ENCODE measurements at regions not wholly inside any gene's neighbourhood (a gene's known extent, or its start where the extent isn't known, plus 50 kb on each side); places are given as distances from the start of the nearest gene placed in this dataset.

DNA sequence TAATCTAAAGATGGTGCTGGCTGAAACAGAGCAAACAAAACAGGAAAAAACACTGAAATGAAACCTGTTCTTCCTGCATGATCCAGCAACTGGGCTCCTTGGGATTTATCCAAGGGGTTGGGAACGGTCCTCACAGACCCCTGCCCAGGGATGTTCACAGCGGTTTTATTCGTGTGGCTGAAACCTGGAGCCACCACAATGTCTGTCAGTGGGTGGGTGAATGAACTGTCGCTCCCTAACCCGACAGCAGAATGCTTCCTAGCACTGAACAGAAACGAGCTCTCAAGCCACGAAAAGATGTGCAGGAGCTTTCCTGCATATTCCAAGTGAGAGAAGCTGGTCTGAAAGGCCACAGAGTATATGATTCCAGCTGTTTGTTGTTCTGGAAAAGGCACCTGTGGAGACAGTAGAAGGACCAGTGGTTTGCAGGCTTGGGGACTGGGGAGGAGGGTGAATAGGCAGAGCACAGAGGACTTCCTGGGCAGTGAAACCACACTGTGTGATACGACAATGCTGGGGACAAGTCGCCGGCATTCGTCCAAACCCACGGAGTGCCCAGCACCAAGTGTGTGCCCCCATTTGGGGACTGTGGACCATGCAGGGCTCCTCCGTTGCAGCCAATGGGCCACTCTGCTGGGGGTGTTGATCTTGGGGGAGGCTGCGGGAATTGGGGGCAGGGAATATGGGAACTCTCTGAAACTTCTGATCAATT, 73.9 kb downstream of the TEX29 start:
- no peak for DNase-seq

DNA sequence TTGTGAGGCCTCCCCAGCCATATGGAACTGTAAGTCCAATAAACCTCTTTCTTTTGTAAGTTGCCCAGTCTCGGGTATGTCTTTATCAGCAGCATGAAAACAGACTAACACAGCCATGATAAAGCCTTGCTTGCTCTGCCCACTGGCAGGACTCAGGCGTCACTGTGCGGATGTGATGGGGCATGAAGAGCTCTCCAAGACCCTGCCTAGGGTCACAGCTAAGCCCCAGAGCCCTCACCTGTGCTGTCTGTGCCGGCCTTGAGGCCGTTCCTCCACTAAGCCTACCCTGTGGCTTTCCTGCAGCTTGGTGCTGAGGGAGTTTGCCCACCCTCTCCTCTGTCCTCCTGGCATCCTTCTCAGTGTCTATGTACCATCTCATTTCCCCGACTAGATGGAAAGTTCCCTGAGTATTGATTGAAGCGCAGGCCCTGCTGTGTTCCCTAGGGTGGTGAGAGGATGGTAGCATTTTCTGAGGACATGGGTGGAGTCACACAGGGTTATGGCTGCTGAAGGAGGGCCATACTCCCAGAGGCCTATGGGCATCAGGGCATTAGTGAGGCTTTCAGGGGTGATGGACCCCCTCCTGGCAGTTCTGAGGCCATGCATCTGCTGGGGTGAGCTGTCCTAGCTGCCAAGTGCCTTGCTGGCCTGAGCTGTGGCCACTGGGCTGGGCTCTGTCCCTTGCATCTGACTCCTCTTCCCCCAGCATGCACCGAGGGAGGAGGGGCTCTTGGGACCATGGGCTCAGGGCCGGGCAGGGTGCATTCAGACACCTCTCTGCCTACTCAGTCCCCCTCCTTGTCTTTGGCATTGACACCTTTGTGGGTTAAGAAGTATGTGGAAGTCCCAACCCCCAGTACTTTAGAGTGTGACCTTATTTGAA, 75.3 kb downstream of the TEX29 start:
- DNase-seq = no peak

DNA sequence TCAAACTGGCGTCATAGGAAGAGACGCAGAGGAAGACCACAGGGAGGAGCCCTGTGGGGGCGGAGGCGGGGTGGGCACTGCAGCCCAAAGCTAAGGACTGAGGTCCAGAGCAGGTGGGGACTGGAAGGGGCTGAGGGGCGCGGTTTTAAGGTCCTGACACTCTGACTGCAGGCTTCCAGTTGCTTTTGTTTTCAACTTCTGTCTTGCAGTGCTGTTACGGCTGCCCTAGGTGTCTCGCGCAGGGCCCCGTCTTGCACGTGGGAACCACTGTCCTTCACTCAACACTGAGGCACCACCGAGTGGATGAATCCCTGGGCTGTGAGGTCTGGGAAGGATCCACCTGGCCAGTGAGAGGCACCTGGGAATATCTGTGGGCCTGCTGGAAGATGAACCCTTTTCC, 76.0 kb downstream of the TEX29 start:
- no peak for DNase-seq

DNA sequence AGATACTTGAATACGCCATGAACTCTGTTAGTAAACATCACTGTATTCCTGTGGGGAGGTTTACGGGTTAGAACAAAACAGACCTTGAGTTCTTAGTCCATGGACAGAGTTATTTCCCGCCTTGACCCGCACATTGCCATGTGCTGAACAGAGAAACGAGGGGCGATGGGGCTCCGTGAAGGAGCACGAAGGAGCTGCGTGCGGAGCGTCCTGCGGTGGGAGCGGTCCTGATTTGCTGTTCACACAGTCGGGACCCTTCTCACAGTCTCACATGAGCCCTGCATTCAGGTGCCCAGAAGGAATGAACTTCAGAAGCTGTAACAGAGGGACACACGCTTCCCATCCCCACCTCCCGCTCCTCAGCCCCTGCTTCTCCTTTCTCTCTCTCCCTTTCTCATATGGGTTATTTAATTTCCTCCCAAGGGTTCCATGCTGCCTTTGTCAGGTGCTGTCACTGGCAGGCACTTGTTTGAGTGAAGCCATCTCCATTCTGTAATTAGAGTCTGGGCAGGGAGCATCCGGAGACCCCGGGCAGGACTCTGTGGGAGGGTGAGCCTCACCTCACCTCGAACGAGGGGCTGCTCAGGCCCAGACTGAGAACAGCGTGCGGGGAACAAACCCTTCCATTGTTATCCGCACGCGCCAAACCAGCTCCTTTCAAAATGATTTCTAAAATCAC, 76.9 kb downstream of the TEX29 start:
- no peak for DNase-seq

DNA sequence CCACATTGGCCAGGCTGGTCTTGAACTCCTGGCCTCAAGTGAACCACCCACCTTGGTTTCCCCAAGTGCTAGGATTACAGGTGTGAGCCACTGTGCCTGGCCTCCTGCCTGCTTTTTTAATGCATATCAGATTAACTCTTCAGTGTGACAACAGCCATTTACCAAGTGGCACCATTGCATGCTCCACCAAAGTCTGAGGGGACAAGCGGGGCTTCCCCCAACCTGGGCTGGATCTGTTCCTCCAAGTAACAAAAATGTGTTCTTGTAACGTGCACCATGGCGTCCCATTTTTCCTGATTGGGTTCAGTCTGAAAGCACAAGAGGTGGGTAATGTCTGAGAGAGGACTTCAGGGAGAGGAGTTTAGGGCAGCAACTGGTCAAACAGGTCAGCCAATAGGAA, 77.8 kb downstream of the TEX29 start:
- no peak for DNase-seq

DNA sequence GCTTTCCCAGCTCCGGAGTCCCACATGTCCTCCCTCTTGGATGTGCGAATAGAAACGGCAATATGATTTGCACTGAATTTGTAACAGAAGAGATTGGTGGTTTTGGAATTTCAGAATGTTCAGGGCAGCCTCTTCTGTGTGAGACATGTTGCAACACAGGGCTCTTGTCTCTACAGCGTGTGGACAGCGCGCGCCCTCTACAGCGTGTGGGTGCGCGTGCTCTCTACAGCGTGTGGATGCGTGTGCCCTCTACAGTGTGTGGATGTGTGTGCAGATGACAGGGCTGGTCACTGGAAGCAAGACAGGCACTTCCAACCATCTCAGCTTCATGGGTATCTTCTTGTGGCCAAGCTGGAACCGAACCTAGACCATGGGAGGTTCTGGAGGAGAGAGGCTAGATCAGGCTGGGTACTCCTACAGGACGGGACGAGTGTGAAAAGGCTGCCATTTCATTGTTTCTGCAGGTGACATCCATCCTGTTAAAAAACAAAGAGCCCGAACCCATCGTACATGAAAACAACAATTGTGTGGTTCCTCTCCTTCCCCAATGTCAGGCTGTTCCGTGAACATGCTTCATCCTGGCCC, 78.4 kb downstream of the TEX29 start:
- no peak for DNase-seq

DNA sequence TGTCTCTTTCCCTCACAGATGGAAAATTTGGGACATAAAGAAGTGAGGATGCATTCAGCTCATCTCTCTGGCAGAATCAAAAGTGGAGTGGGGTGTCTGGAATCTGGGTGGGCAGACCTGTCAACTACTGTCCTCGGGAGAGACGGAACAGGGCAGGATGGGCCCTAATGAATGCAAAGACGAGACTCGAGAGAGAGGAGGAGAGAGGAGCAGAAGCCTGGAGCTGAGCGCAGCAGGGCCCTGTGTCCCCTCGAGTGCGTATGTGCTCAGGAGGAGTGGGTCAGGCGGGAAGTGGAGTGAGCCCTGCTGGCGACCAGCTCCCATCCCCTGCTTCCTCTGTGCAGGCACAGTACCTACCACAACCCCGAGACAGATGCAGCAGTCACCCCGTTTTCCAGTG, 78.9 kb downstream of the TEX29 start:
- no peak for DNase-seq

DNA sequence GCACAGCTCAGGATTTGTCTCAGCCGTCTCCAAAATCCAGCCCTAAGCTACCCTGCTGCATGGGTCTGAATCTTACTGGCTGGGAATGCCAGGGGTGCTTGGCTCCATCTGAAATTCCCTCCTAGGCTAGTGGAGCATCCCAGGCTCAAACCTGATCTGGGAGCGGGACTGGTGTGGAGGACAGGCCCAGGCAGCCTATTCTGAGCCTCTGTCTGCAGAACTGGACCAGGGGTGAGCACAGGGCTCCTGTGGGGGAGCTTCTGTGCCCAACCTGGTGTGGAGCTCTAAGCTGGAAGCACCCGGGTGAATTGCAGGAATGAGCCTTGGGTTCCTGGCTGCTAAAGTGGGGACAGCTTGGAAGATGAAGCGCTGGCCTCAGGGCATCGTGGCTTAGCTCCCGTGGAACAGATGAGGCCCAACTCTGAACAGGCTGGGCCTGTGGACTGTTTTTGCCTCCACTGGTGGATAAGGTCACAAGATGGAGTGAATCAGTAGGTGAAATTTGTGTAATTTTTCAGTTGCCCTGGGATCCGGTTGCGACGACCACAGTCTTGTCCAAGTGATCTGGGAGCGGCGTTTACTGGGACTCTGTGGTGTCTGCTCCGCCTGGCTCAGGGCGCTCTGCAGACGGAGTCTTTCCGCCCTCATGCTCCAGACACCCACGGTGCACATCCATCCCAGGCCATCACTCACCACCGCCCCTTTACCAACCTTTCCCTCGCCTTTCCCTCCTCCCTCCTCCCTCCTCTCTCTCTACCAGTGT, 79.5 kb downstream of the TEX29 start:
- DNase-seq = no peak

DNA sequence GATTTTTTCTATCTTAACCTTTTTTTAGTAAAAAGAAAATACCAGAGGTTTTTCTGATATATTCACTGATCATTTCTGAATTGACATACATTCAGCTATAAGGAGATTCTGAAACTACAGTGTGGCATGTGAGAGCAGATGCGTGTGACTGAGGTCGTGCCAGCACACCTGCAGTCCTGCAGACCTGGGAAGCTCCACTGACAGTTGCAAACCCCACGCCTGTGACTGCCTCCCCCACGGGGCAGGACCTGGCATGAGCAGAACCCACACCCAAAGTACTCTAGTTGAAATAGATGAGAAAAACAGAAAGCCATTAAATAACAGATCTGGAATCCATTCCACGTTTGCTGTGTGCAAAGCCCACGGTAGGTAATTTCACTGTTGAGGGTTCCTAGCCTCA, 80.7 kb downstream of the TEX29 start:
- DNase-seq = no peak

DNA sequence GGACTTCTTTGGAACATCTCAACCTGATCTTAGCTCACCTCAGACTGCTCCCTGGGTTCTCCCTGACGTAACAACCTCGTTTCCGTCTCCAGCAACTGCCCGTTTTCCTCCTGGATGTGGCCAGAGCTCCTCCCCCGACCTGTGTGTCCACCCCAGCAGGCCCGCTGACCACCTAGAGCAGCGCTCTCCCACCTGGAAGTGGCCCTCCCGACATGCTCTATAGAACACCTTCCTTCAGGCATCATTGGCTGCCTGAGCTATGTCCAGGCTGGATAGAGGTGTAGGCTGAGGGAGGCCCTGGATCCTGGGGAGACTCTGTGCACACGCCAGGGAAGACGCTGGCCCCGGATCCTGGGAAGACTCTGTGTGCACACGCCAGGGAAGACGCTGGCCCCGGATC, 81.3 kb downstream of the TEX29 start:
- no peak for DNase-seq

DNA sequence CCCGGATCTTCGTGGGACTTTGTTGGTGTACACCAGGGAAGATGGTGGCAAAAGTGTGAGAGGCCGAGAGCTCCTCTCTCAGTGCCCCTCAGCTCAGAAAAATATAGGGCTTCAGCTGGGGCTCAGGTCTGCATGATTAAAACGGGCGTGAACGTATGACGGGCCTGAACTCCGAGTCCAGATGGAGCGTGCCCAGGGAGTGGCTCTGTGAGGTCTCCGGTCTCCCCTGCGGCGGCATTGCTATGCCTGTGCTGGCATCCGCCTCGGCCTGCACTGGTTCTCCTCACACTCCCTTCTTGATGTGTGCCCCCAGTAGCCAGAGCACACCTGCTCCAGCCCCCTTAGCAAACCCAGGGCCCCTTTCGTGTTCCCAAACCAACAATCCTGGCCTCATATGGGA, 82.0 kb downstream of the TEX29 start:
- no peak for DNase-seq

DNA sequence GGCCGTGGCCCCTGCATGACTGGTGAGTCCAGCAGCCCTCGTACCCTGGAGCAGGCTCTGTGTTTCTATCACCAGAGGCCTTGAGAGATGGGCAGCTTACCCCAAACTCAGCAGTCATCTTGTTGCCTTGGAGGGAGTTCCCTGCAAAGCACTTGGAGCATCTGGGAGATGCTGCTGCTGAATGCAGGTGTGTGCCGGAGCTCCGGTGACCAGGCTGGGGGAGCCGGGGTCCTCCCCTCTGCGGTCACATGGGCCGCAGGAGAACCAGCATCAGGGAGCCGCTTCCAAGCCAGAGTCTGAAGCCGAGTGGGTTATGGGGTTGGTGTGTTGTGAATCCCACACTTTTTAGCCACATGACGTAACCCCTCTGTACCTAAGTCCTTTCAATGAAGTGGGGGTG, 82.8 kb downstream of the TEX29 start:
- DNase-seq = no peak

DNA sequence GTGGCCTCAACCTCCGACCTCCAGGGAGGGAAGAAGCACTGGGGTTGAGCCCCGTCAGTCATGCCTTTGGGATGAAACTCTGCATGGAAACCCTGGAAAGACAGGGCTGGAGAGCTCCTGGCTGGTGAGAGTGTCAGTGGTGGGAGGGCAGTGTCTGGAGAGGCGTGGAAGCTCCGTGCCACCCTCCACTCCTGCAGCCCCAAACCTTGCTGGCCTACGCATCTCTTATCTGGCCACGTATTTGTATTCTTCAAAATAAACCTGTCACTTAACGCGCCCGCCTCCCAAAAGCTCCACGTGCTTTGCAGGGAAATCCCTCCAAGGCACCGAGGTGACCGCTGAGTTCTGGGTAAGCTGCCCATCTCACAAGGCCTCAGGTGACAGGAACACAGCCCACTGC, 84.3 kb downstream of the TEX29 start:
- no peak for DNase-seq

DNA sequence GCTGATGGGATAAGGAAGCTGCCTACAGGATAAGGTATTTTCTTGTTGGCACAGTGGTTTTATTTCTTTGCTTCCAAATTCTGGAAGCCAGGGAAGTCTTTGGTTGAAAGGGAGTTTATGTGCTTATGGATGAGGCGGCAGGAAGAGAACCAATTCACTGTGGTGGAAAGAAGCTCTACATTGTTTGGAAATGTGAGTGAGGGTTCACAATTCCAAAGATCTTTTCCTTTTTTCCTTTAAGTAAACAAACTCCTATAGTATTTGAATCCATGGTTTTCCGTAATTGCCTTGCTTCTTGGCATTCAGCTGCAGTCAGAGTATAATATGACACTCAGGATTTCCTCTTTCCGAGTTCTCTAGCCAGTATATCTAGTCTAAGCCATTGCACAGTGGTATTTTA, 86.2 kb downstream of the TEX29 start:
- DNase-seq = no peak

DNA sequence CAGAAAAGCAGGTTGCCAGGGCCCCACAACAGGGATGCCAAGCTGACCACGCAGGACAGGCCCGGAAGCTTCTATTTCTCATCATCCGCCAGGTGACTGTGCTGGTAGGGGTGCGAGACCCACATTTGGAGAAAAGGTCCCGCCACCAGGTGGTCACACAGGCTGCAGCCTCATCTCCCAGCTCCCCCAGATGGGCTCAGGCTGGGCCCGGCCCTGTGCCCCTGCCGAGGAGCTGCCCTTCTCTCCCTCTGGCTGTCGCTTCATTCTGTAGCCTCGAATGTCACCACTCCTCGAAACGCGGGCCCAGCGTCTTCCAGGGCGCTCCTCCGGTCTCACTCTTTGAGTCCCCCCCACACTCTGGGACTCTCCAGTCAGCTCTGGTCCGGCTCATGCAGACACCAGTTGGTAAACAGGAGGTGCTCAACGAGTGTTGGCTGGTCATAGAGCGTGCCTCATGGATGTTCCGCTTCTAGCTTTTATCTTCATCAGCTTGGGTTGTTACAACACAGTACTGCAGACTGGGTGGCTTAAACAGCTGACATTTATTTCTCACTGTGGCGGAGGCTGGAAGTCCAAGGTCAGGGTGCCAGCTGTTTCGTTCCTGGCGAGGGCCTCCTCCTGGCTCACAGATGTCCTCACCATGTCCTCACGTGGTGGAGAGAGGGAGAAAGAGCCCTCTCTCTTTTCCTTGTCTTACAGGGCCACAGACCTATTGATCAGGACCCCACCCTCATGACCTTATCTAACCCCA, 87.1 kb downstream of the TEX29 start:
- DNase-seq = no peak

DNA sequence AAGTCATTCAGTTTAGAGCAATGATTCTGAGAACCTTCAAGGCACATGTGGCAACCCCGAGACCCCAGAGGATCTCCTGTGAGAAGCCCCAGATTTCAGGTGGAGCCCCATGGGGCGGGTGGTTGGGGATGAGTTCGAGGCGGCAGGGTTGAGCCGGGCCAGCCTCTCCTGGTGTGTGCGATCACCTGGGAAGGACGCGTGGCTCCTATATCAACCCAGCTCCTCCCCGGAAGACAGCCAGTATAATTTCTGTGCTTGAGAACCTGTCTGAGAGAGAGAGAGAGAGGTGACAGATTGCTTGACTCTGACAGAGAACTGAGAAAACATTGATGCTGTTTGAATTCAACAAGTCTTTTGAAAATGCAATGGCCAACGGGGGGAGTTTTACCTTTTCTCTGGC, 89.0 kb downstream of the TEX29 start:
- no peak for DNase-seq

DNA sequence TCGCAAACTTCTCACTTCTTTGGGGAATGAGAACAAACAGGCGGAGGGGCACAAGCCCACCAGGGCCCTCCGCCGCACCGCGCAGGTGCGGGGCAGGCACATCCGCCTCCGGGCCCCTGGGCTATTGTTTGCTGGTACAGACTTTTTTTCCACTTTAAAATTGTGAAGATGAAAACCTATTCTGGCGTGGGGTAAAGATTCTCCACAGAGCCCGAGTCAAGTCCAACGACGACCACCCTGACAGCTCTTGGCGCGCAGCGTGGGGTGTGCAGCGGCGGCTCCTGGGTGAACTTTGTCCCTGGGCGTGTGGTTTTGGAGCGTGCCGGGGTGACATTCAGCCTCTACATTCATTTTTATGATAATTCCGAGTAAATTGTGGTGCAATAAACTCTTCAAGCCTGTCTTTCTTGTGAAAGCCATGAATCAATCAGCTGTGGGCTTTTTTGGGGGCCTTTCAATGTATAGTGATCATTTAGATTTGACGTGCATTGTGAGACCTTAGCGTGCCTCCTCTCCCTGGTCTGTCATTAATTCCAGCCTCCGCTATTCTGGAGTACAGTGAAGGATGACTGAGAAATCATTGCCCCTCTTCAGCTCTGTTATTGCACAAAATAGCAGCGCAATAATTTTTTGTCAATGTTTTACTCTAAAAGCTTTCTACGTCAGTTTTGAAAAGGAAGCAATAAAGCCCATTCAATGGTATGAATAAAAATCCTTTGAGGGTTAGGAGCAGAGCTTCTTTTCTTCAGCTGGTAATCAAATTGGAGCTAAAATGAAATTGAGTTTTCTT, 90.0 kb downstream of the TEX29 start:
- no peak for DNase-seq

DNA sequence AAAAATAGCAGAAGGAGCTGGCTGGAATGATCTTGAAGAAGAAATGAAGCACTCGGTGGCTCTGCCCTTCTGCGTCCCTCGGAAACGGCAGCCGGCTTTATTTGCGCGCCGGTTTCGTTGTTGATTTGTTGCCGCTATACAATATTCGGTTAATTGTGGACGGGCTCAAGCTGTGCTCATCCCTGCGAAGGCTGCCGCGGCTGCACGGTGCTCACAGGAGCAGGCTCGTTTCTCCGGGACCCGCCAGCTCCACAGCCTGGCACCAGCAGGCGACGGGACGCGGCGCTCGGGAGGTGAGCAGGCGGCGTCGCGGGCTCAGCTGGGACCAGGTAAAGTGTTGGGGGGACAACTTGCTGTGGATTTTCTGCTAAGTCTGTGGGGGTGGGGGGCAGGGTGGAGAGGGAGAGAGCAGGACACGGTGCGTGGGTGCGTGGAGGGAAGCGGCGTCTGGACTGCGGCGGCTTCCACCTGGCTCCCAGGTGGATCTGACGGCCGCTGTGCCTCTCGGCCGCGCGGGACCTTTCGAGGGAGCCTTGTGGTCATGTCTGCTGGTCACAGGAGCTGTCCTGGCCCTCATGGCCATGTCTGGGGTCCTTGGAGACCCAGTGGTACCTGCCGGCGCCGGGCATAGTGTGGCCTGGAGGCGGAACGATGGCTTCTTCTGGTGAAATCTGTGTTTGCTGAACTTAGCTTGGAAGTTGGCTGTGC, 90.9 kb downstream of the TEX29 start:
- no peak for DNase-seq

DNA sequence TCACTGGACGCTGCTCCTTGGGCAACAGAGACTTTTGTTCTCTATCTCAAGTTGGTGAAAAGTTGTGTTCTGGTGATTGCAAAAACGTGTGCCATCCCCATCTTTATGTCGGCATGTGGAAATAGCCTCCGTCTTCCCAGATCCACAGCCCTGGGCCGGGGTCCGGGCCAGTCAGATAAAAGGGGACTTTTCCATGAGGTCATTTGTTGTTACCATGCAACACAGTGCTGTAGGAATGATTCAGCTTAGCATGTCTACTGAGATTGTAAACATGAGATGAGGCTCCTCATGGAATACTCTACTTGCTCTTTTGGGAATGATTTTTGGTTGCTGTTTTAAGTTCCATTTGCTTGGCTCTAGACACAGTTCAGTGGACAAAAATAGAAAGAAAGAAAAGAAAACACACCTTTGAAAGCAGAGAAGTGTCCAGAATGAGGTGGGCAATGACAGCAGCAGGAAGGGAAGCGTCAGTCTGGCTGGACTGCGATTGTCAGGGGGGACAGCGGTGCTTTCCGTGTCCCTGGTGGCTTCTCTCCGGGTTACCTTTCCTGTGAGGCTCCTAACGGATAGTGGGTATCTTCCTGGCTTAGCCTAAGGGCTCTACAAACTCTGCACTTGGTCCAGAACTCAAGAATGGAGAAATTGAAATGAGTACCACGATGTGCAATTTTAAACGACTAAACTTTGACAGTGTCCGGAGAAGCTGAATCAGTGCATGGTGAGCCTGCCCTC, 91.6 kb downstream of the TEX29 start:
- DNase-seq = no peak

All from NCI-H226 (cell line).